ENCODE measurements at regions not wholly inside any gene's neighbourhood (a gene's known extent, or its start where the extent isn't known, plus 50 kb on each side); places are given as distances from the start of the nearest gene placed in this dataset.

DNA sequence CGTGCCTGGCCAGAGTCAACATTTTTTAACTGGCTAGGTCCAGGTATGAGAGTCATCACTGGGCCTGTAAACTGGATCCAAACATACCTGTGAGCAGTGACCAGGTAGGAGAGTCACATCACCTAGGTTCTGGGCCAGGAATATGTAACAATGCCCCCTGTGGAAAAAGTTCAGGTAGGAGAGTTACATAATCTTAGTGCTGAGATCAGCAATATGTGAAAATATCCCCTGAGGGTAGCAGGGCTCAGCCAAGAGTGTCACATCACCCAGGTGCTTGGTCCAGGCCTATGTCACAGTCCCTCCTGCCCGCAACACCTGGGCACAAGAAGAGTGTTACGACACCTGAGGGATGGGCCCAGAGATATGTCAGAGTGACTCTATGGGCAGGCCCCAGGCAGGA lies 2104.7 kb downstream of the TP53TG3F start:
- no peak overlapping the region for H3K27ac ChIP-seq (ENCODE audit: low read depth, low read length, poor library complexity, severe bottlenecking)
- H3K4me1 ChIP-seq (ENCODE audit: insufficient read depth, low read length, poor library complexity, severe bottlenecking): no peaks in the 10 kb centered on the region
- H3K27me3 ChIP-seq (replicated peaks; ENCODE audit: insufficient read depth, low read depth, low read length, poor library complexity): no peaks in the 10 kb centered on the region
- H3K9me3 ChIP-seq (ENCODE audit: low read depth, low read length, poor library complexity, severe bottlenecking): peaks cover 36% of the 10 kb centered on the region
- ChIA-PET POLR2A (ENCODE audit: low non-redundant PET) (no interaction called here), CTCF (no interaction called here)
- H3K36me3 ChIP-seq (ENCODE audit: insufficient read depth, low read length, poor library complexity, severe bottlenecking): no peaks in the 10 kb centered on the region
- TF ChIP-seq EZH2 (IDR thresholded peaks at IDR 0.05; ENCODE audit: borderline replicate concordance, low read depth, low read length, poor library complexity, severe bottlenecking): no peak
- no peak for TF ChIP-seq CTCF (conservative IDR thresholded peaks at IDR 0.05; ENCODE audit: low read depth, low read length)
- no TSS peak for BruUV-seq (replicated peaks)
- intact Hi-C loops (cut with micrococcal nuclease; ENCODE audit: unreplicated experiment): no loop called here
- no peak for DNase-seq (ENCODE audit: low spot score)
- no peak overlapping the region for H3K4me3 ChIP-seq (ENCODE audit: low read depth, low read length, poor library complexity, severe bottlenecking)

- peaks cover 35% of the 10 kb centered on the region for H3K9me3 ChIP-seq (ENCODE audit: low read depth, low read length, poor library complexity, severe bottlenecking)
- no peak overlapping the region for H3K27ac ChIP-seq (ENCODE audit: low read depth, low read length, poor library complexity, severe bottlenecking)
- ChIA-PET POLR2A (ENCODE audit: low non-redundant PET) (no interaction called here), CTCF (no interaction called here)
- TF ChIP-seq EZH2 (IDR thresholded peaks at IDR 0.05; ENCODE audit: borderline replicate concordance, low read depth, low read length, poor library complexity, severe bottlenecking) (no peak), CTCF (conservative IDR thresholded peaks at IDR 0.05; ENCODE audit: low read depth, low read length) (no peak)
- intact Hi-C loops (cut with micrococcal nuclease; ENCODE audit: unreplicated experiment): no loop called here
- BruUV-seq (replicated peaks): no TSS peak
- no peak overlapping the region for H3K4me3 ChIP-seq (ENCODE audit: low read depth, low read length, poor library complexity, severe bottlenecking)
- H3K27me3 ChIP-seq (replicated peaks; ENCODE audit: insufficient read depth, low read depth, low read length, poor library complexity): no peaks in the 10 kb centered on the region
- H3K36me3 ChIP-seq (ENCODE audit: insufficient read depth, low read length, poor library complexity, severe bottlenecking): no peaks in the 10 kb centered on the region
- no peak for DNase-seq (ENCODE audit: low spot score)
- H3K4me1 ChIP-seq (ENCODE audit: insufficient read depth, low read length, poor library complexity, severe bottlenecking): no peaks in the 10 kb centered on the region
Measured at GRCh38 chr16:35564889-35565288, 2105.5 kb downstream of the TP53TG3F start.

GRCh38 chr16:35565626-35566025 lies 2106.2 kb downstream of the TP53TG3F start:
- no peak for TF ChIP-seq EZH2 (IDR thresholded peaks at IDR 0.05; ENCODE audit: borderline replicate concordance, low read depth, low read length, poor library complexity, severe bottlenecking)
- no peak for TF ChIP-seq CTCF (conservative IDR thresholded peaks at IDR 0.05; ENCODE audit: low read depth, low read length)
- POLR2A ChIA-PET (ENCODE audit: low non-redundant PET): no interaction called here
- CTCF ChIA-PET: no interaction called here
- Histone ChIP-seq H3K4me3 (ENCODE audit: low read depth, low read length, poor library complexity, severe bottlenecking) (no peak overlapping the region), H3K36me3 (ENCODE audit: insufficient read depth, low read length, poor library complexity, severe bottlenecking) (no peaks in the 10 kb centered on the region), H3K27me3 (replicated peaks; ENCODE audit: insufficient read depth, low read depth, low read length, poor library complexity) (no peaks in the 10 kb centered on the region), H3K9me3 (ENCODE audit: low read depth, low read length, poor library complexity, severe bottlenecking) (peaks cover 38% of the 10 kb centered on the region), H3K27ac (ENCODE audit: low read depth, low read length, poor library complexity, severe bottlenecking) (no peak overlapping the region), H3K4me1 (ENCODE audit: insufficient read depth, low read length, poor library complexity, severe bottlenecking) (no peaks in the 10 kb centered on the region)
- no TSS peak for BruUV-seq (replicated peaks)
- intact Hi-C loops (cut with micrococcal nuclease; ENCODE audit: unreplicated experiment): no loop called here
- DNase-seq (ENCODE audit: low spot score): no peak
